GM21529 (cell line): ENCODE measurements at regions not wholly inside any gene's neighbourhood (a gene's known extent, or its start where the extent isn't known, plus 50 kb on each side); places are given as distances from the start of the nearest gene placed in this dataset.
"Not testable (repeated sequence)": the region's sequence is repeated elsewhere in the genome, so short reads cannot be mapped to it uniquely, and the experiment has no call there.

Source experiments
- ATAC-seq: cut with Tn5 transposase; IDR thresholded peaks from one replicate; pipeline ENCODE4 v1.9.1; 2021; ENCODE audit not compliant: unreplicated experiment

GRCh38 chr10:4249841-4250586 is 465.0 kb upstream of the KLF6 start:
- ATAC-seq: no peak

GRCh38 chr10:4247379-4247778 is 462.4 kb upstream of the KLF6 start:
- ATAC-seq: no peak

- no peak for ATAC-seq
Measured at GRCh38 chr10:4246881-4247358, 461.9 kb upstream of the KLF6 start.

GRCh38 chr10:4243651-4244050 is 458.6 kb upstream of the KLF6 start:
- ATAC-seq: no peak

- no peak for ATAC-seq
Measured at GRCh38 chr10:4243169-4243568, 458.2 kb upstream of the KLF6 start.

GRCh38 chr10:4242561-4243035 is 457.6 kb upstream of the KLF6 start:
- no peak for ATAC-seq

GRCh38 chr10:4241724-4242345 is 456.8 kb upstream of the KLF6 start:
- ATAC-seq: no peak

GRCh38 chr10:4240608-4241197 is 455.7 kb upstream of the KLF6 start:
- ATAC-seq: no peak

GRCh38 chr10:4239186-4239585 is 454.2 kb upstream of the KLF6 start:
- no peak for ATAC-seq

- not testable (repeated sequence) for ATAC-seq
Measured at GRCh38 chr10:4236905-4237304, 451.9 kb upstream of the KLF6 start.

GRCh38 chr10:4234661-4235060 is 449.7 kb upstream of the KLF6 start:
- ATAC-seq: no peak

GRCh38 chr10:4231439-4231838 is 446.4 kb upstream of the KLF6 start:
- ATAC-seq: no peak

GRCh38 chr10:4230036-4230435 is 445.0 kb upstream of the KLF6 start:
- no peak for ATAC-seq

GRCh38 chr10:4229106-4229505 is 444.1 kb upstream of the KLF6 start:
- no peak for ATAC-seq

- no peak for ATAC-seq
Measured at GRCh38 chr10:4227586-4227985, 442.6 kb upstream of the KLF6 start.

- no peak for ATAC-seq
Measured at GRCh38 chr10:4226941-4227540, 442.0 kb upstream of the KLF6 start.

- ATAC-seq: no peak
Measured at GRCh38 chr10:4224178-4224577, 439.2 kb upstream of the KLF6 start.

GRCh38 chr10:4221310-4221709 is 436.3 kb upstream of the KLF6 start:
- ATAC-seq: not testable (repeated sequence)

GRCh38 chr10:4219901-4220300 is 434.9 kb upstream of the KLF6 start:
- ATAC-seq: no peak

GRCh38 chr10:4217653-4218052 is 432.6 kb upstream of the KLF6 start:
- ATAC-seq: no peak

- ATAC-seq: no peak
Measured at GRCh38 chr10:4217187-4217586, 432.2 kb upstream of the KLF6 start.

- no peak for ATAC-seq
Measured at GRCh38 chr10:4216726-4217125, 431.7 kb upstream of the KLF6 start.
